BLaER1 (cell line): ENCODE measurements at regions not wholly inside any gene's neighbourhood (a gene's known extent, or its start where the extent isn't known, plus 50 kb on each side); places are given as distances from the start of the nearest gene placed in this dataset.

ENCODE experiments used
- H3K27ac ChIP-seq: shearing (Covaris generic); formaldehyde crosslinking; 2 replicates; pipeline ENCODE4 v1.8.1; 2022
- H3K27me3 ChIP-seq: shearing (Covaris generic); formaldehyde crosslinking; 2 replicates; pipeline ENCODE4 v1.8.1; 2022
- H3K36me3 ChIP-seq: shearing (Covaris generic); formaldehyde crosslinking; 2 replicates; pipeline ENCODE4 v1.8.1; 2022
- H3K4me1 ChIP-seq: shearing (Covaris generic); formaldehyde crosslinking; 2 replicates; pipeline ENCODE4 v1.8.1; 2022
- H3K4me2 ChIP-seq: shearing (Covaris generic); formaldehyde crosslinking; 2 replicates; pipeline ENCODE4 v1.8.1; 2022
- H3K4me3 ChIP-seq: shearing (Covaris generic); formaldehyde crosslinking; 2 replicates; pipeline ENCODE4 v1.8.1; 2022
- H3K9ac ChIP-seq: shearing (Covaris generic); formaldehyde crosslinking; 2 replicates; pipeline ENCODE4 v1.8.1; 2022
- H3K9me3 ChIP-seq: shearing (Covaris generic); formaldehyde crosslinking; 2 replicates; pipeline ENCODE4 v1.8.1; 2022
- H4K20me1 ChIP-seq: shearing (Covaris generic); formaldehyde crosslinking; 2 replicates; pipeline ENCODE4 v1.8.1; 2022
- Cebpa-rat ChIP-seq: shearing (Covaris generic); IDR thresholded peaks from 2 replicates; pipeline ENCODE4 v1.8.1; 2022

GRCh38 chr2:48066000-48066399 is 159.7 kb upstream of the FBXO11 start:
- H3K4me3 ChIP-seq, result no peak overlapping the region
- no peaks in the 10 kb centered on the region for H3K27me3 ChIP-seq
- H3K36me3 ChIP-seq, result no peaks in the 10 kb centered on the region
- no peaks in the 10 kb centered on the region for H3K9me3 ChIP-seq
- H4K20me1 ChIP-seq, result no peaks in the 10 kb centered on the region
- no peak for TF ChIP-seq Cebpa-rat
- H3K4me2 ChIP-seq, result no peak overlapping the region
- H3K4me1 ChIP-seq, result no peaks in the 10 kb centered on the region
- no peak overlapping the region for H3K9ac ChIP-seq
- H3K27ac ChIP-seq, result no peak overlapping the region

DNA sequence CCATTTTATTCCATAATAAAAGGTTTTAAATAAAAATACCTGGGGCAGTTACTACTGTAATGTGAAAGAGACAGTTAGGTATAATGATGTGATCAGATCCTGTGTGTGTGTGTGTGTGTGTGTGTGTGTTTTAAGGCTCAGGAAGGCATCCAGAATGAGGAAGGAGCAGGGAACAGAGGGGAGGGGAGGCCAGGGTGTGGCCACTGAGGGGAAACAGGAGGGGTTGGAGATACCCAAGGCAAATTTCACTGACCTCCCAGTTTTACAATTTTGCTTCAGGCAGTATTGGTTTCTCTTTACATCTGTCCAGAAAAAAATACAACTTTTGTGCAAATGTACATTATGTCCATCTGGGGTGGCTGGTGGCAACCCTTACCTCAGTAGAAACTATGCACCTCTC is 163.5 kb upstream of the FBXO11 start:
- Histone ChIP-seq H3K4me2 (no peak overlapping the region), H3K4me3 (no peak overlapping the region), H3K27ac (no peak overlapping the region), H3K9ac (no peak overlapping the region), H3K27me3 (no peaks in the 10 kb centered on the region), H3K36me3 (no peaks in the 10 kb centered on the region), H3K4me1 (no peaks in the 10 kb centered on the region), H4K20me1 (no peaks in the 10 kb centered on the region), H3K9me3 (no peaks in the 10 kb centered on the region)
- TF ChIP-seq Cebpa-rat, result no peak

DNA sequence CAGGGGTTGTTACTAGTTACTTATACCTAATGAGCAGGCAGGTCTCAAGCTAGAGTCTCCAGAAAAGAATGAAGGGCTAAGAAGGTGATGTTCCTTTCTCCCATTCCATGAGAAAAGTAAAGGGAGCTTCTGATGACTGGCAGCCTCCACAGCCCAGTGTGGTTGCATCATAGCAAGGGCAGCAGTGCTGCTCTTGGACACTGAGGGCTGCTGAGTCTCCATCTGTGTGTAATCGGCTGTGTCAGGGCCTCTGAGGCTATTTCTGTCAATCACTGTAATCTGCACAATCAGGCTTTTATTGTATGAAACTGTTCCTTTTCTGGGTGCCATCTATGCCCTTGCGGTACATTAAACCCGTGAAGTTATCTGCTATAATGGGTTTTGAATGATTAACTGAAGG is 164.1 kb upstream of the FBXO11 start:
- Histone ChIP-seq H3K4me1 (no peaks in the 10 kb centered on the region), H3K27me3 (no peaks in the 10 kb centered on the region), H4K20me1 (no peaks in the 10 kb centered on the region), H3K36me3 (no peaks in the 10 kb centered on the region), H3K4me2 (no peak overlapping the region), H3K27ac (no peak overlapping the region), H3K9me3 (no peaks in the 10 kb centered on the region), H3K4me3 (no peak overlapping the region), H3K9ac (no peak overlapping the region)
- TF ChIP-seq Cebpa-rat, result no peak

DNA sequence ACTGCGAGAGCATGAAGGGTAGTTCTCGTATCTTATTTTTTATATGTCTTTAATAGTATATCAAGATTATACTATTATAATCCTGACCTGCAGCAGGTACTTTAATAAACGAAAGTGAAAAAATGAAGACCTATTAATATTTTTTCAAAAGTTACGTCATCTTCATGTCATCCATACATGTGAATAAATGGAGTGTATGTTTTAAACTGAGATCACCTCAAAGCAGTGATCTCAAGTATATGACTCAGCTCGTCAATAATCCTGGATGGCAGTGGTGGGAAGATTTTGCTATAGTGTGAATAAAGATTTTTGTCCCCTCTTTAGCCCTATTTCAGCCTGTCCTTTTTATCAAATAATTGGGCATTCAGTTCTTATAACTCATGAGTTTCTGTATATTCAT is 166.3 kb upstream of the FBXO11 start:
- Histone ChIP-seq H3K27me3 (no peaks in the 10 kb centered on the region), H3K4me1 (no peaks in the 10 kb centered on the region), H3K9me3 (no peaks in the 10 kb centered on the region), H3K4me3 (no peak overlapping the region), H3K27ac (no peak overlapping the region), H4K20me1 (no peaks in the 10 kb centered on the region), H3K9ac (no peak overlapping the region), H3K36me3 (no peaks in the 10 kb centered on the region), H3K4me2 (no peak overlapping the region)
- no peak for TF ChIP-seq Cebpa-rat

GRCh38 chr2:48075631-48076030 is 169.3 kb upstream of the FBXO11 start:
- Histone ChIP-seq H3K9ac (no peak overlapping the region), H3K27me3 (no peaks in the 10 kb centered on the region), H3K4me2 (no peak overlapping the region), H4K20me1 (no peaks in the 10 kb centered on the region), H3K4me3 (no peak overlapping the region), H3K4me1 (peaks cover 4% of the 10 kb centered on the region; the same call in 1 of the 2 replicates), H3K9me3 (no peaks in the 10 kb centered on the region), H3K36me3 (no peaks in the 10 kb centered on the region), H3K27ac (no peak overlapping the region)
- no peak for TF ChIP-seq Cebpa-rat

DNA sequence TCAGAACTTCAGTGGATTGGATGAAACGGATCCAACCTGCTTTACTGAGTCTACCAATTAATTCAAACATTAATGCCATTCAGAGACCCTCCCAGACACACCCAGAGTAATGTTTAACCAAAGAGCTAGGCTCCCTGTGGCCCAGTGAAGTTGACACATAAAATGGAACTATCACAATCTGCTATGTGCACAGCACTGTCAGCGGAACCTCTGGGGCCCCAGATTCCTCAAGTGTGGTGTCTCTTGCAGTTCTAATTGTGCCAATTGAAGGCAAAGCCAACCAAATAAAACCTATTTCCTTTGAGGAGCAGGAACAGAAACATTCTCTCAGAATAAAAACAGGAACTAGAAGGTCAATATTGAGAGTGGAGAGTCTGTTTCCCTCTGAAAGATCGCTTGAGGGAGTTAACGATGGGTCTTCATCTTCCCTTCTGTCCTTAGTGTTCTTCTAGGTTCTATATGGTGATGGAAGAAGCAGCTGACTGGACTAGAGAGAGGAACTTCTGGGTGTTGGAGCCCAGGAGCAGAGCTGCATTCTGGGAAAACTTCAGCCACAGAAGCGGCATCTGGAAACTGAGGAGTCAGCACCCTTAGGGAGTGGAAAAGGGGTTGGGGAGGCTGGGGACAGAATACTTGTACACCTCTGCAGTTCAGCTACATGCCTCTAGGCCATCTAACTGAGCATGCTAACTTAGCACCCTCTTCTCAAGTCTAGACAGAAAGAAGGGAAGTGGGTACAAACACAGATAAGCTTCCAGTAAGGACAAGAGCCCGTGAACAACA is 174.4 kb upstream of the FBXO11 start:
- H3K4me1 ChIP-seq, result peaks cover 5% of the 10 kb centered on the region; the same call in 1 of the 2 replicates
- no peak overlapping the region for H3K4me3 ChIP-seq
- no peak for TF ChIP-seq Cebpa-rat
- no peaks in the 10 kb centered on the region for H3K27me3 ChIP-seq
- peaks cover 4% of the 10 kb centered on the region; the same call in 1 of the 2 replicates for H3K9me3 ChIP-seq
- no peaks in the 10 kb centered on the region for H3K36me3 ChIP-seq
- no peak overlapping the region for H3K27ac ChIP-seq
- 0 out of 2 replicates have a peak overlapping the region, but pooled peaks have one; percentile 8 for H3K4me2 ChIP-seq
- no peak overlapping the region for H3K9ac ChIP-seq
- H4K20me1 ChIP-seq, result no peaks in the 10 kb centered on the region

- Histone ChIP-seq H3K27ac (no peak overlapping the region), H3K9ac (no peak overlapping the region), H4K20me1 (no peaks in the 10 kb centered on the region), H3K4me3 (no peak overlapping the region), H3K9me3 (peaks cover 8% of the 10 kb centered on the region; the same call in 1 of the 2 replicates), H3K36me3 (no peaks in the 10 kb centered on the region), H3K4me2 (no peak overlapping the region), H3K4me1 (peaks cover 5% of the 10 kb centered on the region; the same call in 1 of the 2 replicates), H3K27me3 (no peaks in the 10 kb centered on the region)
- no peak for TF ChIP-seq Cebpa-rat
Measured at GRCh38 chr2:48081317-48081628, 175.0 kb upstream of the FBXO11 start.

- Histone ChIP-seq H3K27ac (no peak overlapping the region), H3K4me2 (no peak overlapping the region), H3K4me1 (no peaks in the 10 kb centered on the region), H3K27me3 (no peaks in the 10 kb centered on the region), H3K36me3 (no peaks in the 10 kb centered on the region), H3K9me3 (peaks cover 8% of the 10 kb centered on the region; the same call in 1 of the 2 replicates), H4K20me1 (no peaks in the 10 kb centered on the region), H3K9ac (no peak overlapping the region), H3K4me3 (no peak overlapping the region)
- TF ChIP-seq Cebpa-rat, result no peak
Measured at GRCh38 chr2:48085888-48086287, 179.6 kb upstream of the FBXO11 start.

DNA sequence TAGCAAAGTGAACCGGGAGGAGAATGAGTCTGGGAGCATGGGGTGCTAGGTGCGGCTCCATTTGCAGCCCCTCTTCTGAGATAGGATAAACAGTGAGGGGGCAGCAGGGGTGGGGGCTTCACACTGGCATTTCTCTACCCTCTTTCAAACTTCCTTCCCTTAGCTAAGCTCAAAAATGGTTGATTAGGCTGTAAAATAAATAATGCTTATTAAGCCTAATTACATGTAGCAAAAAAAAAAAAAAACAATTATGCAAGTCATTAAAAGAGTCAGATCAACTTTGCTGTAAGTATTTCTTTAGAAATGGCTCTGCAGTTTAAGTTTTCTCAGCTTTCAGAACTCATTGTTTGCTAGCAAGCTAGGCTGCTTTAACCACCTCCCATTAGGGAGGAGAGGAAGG is 182.7 kb upstream of the FBXO11 start:
- Histone ChIP-seq H3K27ac (no peak overlapping the region), H3K9ac (no peak overlapping the region), H3K4me2 (no peak overlapping the region), H3K4me1 (no peaks in the 10 kb centered on the region), H3K9me3 (peaks cover 8% of the 10 kb centered on the region; the same call in 1 of the 2 replicates), H3K27me3 (no peaks in the 10 kb centered on the region), H4K20me1 (no peaks in the 10 kb centered on the region), H3K36me3 (no peaks in the 10 kb centered on the region), H3K4me3 (no peak overlapping the region)
- TF ChIP-seq Cebpa-rat, result no peak

DNA sequence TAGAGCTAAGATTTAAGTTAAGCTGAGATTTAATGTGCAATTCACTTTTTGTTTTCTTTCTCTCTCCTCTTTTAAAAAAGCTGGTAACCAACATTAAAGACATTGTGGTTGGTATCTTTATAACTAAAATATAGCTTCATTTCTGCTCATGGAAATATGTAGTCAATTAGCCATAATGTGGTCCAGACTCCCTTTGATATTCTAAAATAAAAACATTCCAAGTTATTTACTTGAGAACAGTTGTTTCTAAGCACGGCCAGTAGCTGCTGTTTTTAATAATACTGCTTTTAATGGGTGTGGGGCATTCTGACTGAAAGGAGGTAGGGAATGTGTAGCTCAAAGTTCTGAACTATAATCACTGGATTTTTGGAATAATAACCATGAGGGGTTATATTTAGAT is 183.3 kb upstream of the FBXO11 start:
- H3K4me3 ChIP-seq, result no peak overlapping the region
- no peaks in the 10 kb centered on the region for H3K27me3 ChIP-seq
- no peak overlapping the region for H3K9ac ChIP-seq
- H4K20me1 ChIP-seq, result no peaks in the 10 kb centered on the region
- H3K4me1 ChIP-seq, result no peaks in the 10 kb centered on the region
- H3K27ac ChIP-seq, result no peak overlapping the region
- peaks cover 8% of the 10 kb centered on the region; the same call in 1 of the 2 replicates for H3K9me3 ChIP-seq
- TF ChIP-seq Cebpa-rat, result no peak
- no peak overlapping the region for H3K4me2 ChIP-seq
- no peaks in the 10 kb centered on the region for H3K36me3 ChIP-seq
